ENCODE measurements at regions not wholly inside any gene's neighbourhood (a gene's known extent, or its start where the extent isn't known, plus 50 kb on each side); places are given as distances from the start of the nearest gene placed in this dataset.

GRCh38 chr4:3355266-3355748 lies 62.5 kb downstream of the RGS12 start:
- TF ChIP-seq, protein P1, sequence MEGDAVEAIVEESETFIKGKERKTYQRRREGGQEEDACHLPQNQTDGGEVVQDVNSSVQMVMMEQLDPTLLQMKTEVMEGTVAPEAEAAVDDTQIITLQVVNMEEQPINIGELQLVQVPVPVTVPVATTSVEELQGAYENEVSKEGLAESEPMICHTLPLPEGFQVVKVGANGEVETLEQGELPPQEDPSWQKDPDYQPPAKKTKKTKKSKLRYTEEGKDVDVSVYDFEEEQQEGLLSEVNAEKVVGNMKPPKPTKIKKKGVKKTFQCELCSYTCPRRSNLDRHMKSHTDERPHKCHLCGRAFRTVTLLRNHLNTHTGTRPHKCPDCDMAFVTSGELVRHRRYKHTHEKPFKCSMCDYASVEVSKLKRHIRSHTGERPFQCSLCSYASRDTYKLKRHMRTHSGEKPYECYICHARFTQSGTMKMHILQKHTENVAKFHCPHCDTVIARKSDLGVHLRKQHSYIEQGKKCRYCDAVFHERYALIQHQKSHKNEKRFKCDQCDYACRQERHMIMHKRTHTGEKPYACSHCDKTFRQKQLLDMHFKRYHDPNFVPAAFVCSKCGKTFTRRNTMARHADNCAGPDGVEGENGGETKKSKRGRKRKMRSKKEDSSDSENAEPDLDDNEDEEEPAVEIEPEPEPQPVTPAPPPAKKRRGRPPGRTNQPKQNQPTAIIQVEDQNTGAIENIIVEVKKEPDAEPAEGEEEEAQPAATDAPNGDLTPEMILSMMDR (IDR thresholded peaks at IDR 0.05): no peak
- no peak for TF ChIP-seq POLR2A (IDR thresholded peaks at IDR 0.05)

All from heart left ventricle (tissue), 13 donors.